T47D (cell line): ENCODE measurements at regions not wholly inside any gene's neighbourhood (a gene's known extent, or its start where the extent isn't known, plus 50 kb on each side); places are given as distances from the start of the nearest gene placed in this dataset.
A peak's percentile ranks its signal among the peaks of the same experiment; 100 is the strongest.

Experiments
- DNase-seq, 2 experiments: peaks; one replicate each; pipeline versions ENCODE4 v3.0.0 to v3.0.0-alpha.2; 2011 to 2012; ENCODE audit warnings: low read depth in 1 of 2, low spot score in 1 of 2
- JUND ChIP-seq: IDR thresholded peaks from 2 replicates; pipeline ENCODE4 v1.6.1; 2012; ENCODE audit warnings: low read depth
- in situ Hi-C: cut with HindIII; loops from 2 replicates; pipeline ENCODE4 v1.10.0; 2016; ENCODE audit warnings: low sequenced_read_pairs, low pct_unique_long_range_greater_than_20kb

DNA sequence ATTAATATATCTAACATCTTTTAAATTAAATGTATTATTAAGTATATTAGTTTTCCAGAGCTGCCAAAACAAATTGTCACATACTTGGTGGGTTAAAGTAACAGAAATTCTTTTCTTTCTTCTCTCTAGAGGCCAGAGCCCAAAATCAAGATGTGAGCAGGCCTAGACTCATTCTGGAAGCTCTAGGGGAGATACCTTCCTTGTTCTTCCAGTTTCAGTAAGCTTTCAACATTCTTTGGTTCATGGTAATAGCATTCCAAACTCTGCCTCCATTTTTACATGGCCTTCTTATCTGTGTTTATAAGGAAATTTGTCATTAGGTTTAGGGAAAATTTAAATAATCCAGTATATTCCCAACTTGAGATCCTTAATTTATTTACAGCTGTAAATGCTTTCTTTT is 1054.6 kb upstream of the GBE1 start:
- DNase-seq: no peak
- in situ Hi-C loops: no loop called here
- no peak for TF ChIP-seq JUND

DNA sequence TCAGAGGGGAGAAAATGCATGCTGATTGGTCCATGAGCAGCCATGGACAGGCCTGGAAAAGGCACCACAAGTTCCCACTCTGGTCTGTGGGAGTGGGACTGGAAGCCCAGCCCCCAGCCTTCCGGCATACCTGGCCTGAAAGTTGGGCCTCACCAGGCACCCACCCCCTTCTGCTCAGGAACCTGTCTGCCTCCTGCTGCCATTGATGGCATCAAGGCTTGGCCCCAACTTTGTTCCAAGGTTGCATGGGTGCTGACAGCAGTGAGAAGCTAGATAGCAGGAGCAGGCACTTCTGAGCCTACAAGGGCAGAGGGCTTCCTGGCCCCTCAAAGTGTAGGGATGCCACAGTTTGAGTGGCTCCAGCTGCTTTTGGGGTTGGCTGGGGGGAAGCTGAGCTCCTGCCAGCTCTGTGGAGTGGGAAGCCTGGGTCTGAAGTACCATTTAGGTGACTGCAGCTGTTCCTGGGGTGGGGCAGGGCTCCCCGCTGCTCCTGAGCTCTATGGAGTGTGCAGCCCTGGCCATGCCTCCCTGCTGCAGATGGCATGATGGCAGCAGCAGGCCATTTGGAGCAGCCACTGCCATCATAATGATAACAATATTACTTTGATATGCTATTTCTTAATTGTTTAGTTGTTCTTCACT is 1054.1 kb upstream of the GBE1 start:
- in situ Hi-C loops: no loop called here
- no peak for TF ChIP-seq JUND
- DNase-seq: no peak

DNA sequence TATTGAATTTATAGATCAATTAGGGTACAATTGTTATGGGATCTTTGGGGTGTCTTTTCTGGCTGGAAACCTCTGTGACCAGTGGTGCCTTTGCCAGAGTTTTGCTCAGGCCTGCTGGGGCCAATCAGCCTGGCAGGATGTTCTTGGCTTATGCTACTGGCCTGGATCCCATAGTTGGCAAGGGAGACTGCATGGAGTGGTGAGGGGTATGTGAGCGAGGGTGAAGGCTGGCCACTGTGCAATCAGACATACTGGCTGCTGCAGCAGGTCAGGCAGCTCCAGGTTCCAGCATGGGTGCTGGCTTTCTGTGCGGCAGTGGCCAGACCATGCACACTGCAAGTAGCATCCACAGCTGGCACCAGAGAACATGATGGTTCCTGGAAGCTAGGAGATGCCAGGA is 1053.2 kb upstream of the GBE1 start:
- in situ Hi-C loops: no loop called here
- no peak for TF ChIP-seq JUND
- no peak for DNase-seq

DNA sequence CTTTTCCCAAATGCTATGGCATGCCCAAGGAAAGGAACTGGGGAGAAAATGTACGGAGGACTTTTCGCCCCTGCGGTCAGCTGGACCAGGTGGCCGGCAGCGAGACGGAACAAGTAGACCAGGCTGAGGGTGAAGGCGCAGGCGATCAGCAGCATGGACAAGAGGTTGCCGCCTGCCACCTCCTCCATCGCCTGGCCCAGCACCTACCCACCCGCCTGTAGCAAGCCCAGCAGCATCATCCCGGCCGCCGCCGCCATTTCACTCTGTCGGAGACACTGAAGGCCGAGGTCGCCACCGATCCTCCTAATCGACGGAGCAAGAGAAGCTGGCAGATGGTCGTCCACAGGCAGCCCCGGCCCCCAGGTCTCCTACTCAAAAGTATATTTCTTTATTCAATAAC is 1046.3 kb upstream of the GBE1 start:
- no peak for TF ChIP-seq JUND
- in situ Hi-C loops: no loop called here
- no peak for DNase-seq

DNA sequence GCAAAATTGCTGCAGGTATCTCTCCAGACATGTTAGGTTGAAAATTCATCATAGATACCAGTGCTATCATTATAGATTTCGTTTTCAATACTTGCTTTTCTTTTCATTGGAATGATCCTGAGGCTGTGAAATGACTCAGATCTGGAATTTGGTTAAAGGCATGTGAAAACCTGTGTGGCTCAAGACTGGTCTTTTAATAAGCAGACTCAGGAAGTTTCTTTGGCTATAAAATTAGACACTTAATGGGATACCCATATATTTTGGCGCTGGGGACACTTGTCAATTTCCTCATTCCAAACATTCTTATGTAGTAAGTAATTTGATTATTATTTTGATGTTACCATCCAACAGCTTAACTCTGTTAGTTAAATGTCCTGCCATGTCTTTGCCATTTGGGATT is 1041.1 kb upstream of the GBE1 start:
- in situ Hi-C loops: no loop called here

DNA sequence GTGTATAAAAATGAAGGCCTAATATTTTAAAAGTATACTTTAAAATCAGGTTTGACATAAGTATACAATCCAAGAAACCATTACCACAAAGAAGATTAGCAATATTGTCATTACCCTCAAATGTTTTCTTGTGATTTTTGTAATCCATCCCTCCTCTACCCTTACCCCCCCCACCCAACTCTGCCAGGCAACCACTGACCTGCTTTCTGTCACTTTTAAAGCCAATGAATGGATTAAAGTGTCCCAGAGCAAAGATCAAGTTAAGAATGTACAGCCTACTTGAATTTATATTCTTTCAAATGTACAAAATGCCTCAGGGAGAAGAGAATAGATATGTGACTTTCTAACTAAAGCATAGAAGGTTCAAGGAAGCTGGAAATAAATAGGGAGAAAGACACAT is 1038.8 kb upstream of the GBE1 start:
- no peak for TF ChIP-seq JUND
- peak in 1 of 2 experiments; percentile 6 for DNase-seq
- in situ Hi-C loops: no loop called here

More for the DNA sequence above, 1041.1 kb upstream of the GBE1 start:
- TF ChIP-seq JUND: no peak
- DNase-seq: no peak

DNA sequence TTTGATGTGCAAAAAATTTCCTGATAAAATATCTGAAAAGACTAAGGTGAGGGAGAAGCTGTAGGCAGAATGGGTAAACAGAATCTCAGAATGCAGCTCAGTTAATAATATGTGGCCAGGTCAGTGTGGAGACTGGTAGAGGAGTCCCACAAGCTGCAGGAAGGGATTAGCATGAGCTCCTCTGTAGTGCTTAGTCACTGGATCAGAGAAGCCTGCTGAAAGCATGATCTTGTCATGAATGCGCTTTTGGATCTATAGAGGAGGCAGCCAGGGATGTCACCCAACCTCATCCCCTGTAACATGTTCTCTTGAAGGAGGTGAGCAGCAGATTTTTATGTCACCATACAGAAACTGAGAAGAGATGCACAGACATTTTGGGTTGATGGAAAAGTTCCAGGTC is 1035.3 kb upstream of the GBE1 start:
- no peak for DNase-seq
- no peak for TF ChIP-seq JUND

DNA sequence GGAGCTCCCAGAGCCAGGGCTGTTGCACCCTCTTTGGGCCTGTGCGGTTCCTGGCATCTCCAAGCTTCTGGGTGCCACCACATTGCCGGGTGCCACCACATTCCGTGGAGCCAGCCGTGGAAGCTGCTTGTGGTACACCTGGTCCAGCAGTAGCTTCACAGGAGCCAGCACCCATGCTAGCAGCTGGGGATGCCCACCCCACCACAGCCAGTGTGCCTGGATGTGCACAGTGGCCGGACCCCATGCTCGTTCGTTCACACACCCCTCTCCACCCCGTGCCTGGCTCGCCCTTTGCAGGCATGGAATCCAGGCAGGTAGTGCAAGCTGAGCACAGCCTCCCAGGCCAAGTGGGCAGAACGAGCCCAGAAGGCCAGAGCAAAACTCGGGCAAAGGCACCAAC is 1029.8 kb upstream of the GBE1 start:
- in situ Hi-C loops: no loop called here
- no peak for TF ChIP-seq JUND
- DNase-seq: no peak

More for the DNA sequence above, 1035.3 kb upstream of the GBE1 start:
- in situ Hi-C loops: no loop called here

DNA sequence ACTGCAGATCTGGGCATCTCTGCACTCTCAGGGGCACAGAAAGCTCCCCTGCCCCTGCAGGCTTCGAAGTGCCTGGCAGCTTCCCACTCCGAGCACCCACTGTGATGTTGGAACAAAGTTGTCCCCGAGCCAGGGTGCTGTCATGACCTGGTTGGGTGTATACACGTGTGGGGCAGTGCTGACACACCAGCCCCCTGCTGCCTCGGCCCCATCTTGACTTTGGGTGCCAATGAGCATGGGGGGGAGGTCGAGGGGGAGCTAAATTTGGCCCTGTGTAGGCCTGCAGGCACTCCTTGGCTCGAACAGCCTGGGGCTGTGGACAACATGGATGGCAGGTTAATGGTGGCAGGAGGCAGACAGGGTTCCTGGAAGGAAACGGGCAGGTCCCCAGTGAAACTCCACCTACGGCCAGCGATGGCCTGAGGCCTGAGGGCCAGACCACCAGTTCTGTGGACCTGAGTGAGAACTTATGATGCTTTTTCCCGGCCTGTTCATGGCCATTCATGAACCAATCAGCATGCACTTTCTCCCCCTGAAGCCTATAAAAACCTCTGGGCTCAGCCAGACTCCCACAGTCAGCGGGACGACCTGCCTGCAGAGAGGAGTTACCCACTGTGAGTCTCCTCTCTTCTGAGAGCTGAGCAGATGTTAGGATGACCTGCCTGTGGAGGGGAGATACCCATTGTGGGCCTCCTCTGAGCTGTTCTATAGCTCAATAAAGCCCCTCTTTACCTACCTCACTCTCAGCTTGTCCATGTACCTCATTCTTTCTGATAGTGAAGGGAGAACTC is 1029.1 kb upstream of the GBE1 start:
- no peak for DNase-seq
- TF ChIP-seq JUND: no peak
- in situ Hi-C loops: no loop called here

DNA sequence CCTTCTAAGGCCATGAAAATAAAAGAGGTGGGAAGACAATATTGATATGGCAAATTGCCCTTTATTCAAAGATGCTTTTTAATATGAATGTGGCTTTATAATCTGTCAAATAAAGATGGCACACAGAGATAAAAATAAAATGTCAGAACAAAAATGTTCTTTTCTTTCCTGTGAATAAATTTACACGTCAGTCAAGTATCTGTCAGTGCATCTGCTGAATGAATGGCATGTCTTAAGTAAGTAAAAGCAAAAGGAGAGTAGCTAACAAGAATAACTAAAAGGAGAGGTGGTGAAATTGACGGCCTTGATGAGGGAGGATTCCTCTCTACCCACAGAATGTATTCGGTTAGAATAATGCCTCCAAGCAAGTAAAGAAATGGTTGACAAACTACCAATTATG is 1021.7 kb upstream of the GBE1 start:
- in situ Hi-C loops: no loop called here
- peak in 1 of 2 experiments; percentile 25 for DNase-seq
- TF ChIP-seq JUND: no peak

DNA sequence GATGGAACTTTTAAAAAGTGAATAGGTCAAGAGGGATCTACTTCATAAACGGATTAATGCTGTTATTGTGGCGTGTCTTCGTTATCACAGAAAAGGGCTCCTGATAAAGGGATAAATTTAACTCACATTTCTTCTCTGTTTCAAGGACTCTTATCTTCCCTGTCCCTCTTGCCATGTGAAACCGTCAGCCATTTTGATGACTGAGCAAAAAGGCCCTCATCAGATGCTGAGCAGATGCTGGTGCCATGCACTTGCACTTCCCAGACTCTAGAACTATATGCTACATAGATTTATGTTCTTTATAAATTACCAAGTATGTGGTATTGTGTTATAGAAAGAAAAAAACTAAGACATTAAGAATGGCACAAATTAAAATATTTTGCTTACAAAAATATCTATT is 1011.8 kb upstream of the GBE1 start:
- TF ChIP-seq JUND: no peak
- no peak for DNase-seq
- in situ Hi-C loops: no loop called here

DNA sequence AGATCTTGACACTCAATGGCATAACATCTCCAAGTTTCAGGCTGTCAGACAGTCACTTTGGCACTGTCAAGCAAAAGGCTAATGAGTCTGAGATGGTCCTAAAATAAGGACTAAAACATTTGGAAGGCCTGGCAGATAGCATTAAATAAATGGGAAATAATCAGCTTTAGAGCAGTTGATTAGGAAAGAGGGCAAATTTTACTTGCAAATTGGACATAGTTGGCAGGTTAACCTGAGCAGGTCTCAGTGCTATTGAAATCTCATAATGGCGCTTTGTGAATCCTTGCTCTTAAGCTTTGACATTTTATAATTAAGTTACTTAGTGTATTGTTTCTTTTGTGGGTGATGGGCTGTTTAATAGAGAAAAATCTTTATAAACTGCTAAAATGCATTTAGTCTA is 1003.1 kb upstream of the GBE1 start:
- no peak for DNase-seq
- no peak for TF ChIP-seq JUND
- in situ Hi-C loops: no loop called here

DNA sequence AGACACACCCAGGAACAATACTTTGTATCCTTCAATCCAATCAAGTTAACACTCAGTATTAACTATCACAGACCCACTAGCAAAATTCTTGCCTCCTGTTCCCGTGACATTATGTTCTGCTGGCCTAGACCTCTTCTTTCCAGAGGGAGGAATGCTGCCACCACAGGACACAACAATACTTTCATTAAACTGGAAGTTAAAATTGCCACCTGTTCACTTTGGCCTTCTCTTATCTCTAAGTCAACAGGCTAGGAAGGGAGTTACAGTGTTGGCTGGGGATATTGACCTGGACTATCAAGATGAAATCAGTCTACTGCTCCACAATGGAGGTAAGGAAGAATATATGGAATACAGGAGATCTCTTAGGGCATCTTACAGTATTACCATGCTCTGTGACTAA is 1000.4 kb upstream of the GBE1 start:
- no peak for TF ChIP-seq JUND
- in situ Hi-C loops: no loop called here
- DNase-seq: no peak
